ENCODE measurements at regions not wholly inside any gene's neighbourhood (a gene's known extent, or its start where the extent isn't known, plus 50 kb on each side); places are given as distances from the start of the nearest gene placed in this dataset.

DNA sequence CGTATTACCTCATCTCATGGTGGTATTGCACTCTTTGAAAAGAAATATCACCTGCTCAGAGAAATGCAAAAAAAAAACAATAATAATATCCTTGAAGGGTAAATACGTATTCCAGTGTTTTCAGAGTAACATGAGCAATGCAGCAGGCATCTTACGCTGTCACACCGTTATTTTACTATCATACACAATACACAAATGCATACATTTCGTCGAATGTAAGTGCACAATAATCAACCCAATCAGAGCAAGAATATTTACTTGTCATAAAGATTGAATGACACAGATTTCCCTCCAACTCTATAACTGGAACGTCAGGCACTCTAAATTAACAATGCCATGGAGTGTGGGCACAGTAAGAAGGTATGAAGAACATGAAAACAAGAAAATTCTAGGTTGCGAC is 1050.1 kb downstream of the PLA2G4A start:
- no peak overlapping the region for H3K4me3 ChIP-seq (ENCODE audit: low read depth, low read length)
- TF ChIP-seq, protein P1, sequence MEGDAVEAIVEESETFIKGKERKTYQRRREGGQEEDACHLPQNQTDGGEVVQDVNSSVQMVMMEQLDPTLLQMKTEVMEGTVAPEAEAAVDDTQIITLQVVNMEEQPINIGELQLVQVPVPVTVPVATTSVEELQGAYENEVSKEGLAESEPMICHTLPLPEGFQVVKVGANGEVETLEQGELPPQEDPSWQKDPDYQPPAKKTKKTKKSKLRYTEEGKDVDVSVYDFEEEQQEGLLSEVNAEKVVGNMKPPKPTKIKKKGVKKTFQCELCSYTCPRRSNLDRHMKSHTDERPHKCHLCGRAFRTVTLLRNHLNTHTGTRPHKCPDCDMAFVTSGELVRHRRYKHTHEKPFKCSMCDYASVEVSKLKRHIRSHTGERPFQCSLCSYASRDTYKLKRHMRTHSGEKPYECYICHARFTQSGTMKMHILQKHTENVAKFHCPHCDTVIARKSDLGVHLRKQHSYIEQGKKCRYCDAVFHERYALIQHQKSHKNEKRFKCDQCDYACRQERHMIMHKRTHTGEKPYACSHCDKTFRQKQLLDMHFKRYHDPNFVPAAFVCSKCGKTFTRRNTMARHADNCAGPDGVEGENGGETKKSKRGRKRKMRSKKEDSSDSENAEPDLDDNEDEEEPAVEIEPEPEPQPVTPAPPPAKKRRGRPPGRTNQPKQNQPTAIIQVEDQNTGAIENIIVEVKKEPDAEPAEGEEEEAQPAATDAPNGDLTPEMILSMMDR (IDR thresholded peaks at IDR 0.05; ENCODE audit: low read depth, low read length): no peak

DNA sequence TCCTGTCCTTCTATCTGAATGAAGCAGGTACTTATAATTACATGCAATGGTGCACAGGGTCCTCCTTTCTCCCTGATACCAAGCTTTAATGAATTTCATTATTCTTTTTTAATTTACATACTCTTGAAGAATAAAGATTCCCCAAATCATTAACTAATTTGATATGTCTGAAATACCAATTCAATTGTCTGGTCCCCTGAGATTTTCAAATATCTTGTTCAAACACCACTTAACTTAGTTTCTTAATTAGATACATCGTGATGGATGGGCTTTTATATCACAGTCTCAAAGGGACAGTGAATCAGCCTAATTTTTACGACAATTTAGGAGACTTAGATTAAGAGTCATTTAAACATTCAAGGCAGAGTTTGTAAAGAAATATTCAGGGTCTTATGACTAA is 1054.6 kb downstream of the PLA2G4A start:
- TF ChIP-seq, protein P1 (IDR thresholded peaks at IDR 0.05; ENCODE audit: low read depth, low read length): no peak
- no peak overlapping the region for H3K4me3 ChIP-seq (ENCODE audit: low read depth, low read length)

DNA sequence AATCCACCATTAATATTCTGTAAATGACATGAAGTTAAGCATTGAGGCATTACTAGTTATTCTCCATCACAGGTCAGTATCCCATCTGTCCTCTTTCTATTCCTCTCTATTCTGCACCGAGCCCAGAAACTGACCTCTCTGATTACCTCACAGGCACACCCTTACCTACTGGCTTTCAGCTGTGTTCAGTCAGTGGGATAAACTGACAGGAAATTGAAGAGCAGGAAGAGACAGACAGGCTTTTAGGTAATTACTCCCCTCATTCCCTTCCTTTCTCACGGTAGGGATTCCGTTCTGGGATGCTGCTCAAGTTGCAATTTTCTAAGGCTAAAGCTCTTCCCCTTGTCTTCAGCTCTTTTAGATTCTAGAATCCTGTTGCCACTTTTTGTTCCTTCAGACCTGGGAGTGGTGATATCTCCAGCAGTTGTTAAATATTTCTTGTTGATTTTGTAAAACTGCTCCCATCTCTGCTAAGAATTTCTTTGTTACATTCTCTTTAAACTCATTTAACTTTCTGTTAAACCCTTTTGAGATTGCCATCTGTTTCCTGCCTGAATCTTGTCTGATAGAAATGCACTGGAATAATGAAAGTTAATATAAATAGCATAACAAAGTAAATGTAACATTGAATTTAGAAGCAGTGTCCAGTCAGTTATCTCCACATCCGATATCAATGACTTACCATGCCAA is 1063.4 kb downstream of the PLA2G4A start:
- TF ChIP-seq, protein P1 (IDR thresholded peaks at IDR 0.05; ENCODE audit: low read depth, low read length): no peak

DNA sequence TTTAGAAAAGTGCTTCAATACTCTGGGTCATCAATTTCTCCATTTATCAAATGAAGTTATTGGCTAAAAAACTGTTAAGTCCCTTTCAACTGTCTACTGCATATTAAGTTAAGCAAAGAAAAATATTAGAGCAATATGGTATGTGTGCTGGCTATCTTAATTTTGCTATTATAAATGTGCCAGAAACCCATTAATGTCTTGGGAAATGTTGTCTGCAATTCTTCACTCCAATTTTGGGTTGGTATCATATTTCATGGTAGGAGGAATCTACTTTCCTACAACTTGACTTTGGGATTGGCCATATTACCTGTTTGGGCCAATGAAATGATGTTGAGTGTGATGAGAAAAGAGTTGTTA is 1063.9 kb downstream of the PLA2G4A start:
- TF ChIP-seq, protein P1 (IDR thresholded peaks at IDR 0.05; ENCODE audit: low read depth, low read length): no peak
- H3K4me3 ChIP-seq (ENCODE audit: low read depth, low read length): no peak overlapping the region

More for the DNA sequence above, 1063.4 kb downstream of the PLA2G4A start:
- H3K4me3 ChIP-seq (ENCODE audit: low read depth, low read length): no peak overlapping the region

DNA sequence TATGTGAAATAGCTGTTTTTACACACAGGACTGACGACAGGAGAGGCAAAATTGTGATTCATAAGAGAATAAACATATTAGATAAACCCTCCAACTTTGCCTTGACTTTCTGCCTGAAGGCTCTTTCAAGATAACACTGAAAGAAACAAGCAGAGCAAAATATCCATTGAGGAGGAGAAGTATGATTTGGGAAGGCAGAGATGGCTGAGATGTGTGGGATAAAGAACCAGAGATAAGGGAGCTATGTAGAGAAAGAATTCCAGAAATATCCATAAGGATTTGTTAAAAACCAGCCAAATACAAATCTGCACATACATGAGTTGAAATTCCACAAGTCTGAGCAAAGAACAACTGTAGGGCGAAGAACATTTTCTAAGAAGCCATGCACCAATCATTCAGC is 1064.7 kb downstream of the PLA2G4A start:
- TF ChIP-seq, protein P1 (IDR thresholded peaks at IDR 0.05; ENCODE audit: low read depth, low read length): no peak
- H3K4me3 ChIP-seq (ENCODE audit: low read depth, low read length): no peak overlapping the region

DNA sequence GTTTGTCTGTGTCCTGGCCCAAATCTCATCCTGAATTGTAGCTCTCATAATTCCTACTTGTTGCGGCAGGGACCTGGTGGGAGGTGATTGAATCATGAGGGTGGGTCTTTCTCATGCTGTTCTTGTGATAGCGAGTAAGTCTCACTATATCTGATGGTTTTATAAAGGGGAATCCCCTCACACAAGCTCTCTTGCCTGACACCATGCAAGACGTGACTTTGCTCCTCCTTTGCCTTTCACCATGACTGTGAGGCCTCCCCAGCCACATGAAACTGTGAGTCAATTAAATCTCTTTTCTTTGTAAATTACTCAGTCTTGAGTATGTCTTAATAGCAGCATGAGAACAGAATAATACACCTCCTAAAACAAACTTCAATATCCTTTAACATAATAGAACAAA is 1065.6 kb downstream of the PLA2G4A start:
- H3K4me3 ChIP-seq (ENCODE audit: low read depth, low read length): no peak overlapping the region
- TF ChIP-seq, protein P1 (IDR thresholded peaks at IDR 0.05; ENCODE audit: low read depth, low read length): no peak

DNA sequence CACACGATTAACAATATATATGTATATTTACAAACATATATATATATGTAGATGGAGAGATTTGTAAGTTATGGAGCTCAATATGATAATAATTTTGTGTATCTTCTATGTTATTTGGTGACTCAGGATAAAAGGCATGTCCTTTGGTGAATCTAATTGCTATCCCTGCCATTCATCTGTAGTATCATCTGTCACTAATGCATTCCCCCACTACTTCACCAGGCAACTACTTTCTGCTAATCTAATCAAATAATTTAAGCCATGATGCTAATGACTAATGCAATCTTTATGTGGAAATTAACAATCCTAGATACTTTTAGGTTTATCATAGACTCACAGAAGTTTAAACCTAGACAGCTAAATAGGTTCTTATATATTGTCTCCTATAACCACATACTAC is 1074.5 kb downstream of the PLA2G4A start:
- TF ChIP-seq, protein P1 (IDR thresholded peaks at IDR 0.05; ENCODE audit: low read depth, low read length): no peak
- no peak overlapping the region for H3K4me3 ChIP-seq (ENCODE audit: low read depth, low read length)

All from WI38 (cell line).